ENCODE measurements at regions not wholly inside any gene's neighbourhood (a gene's known extent, or its start where the extent isn't known, plus 50 kb on each side); places are given as distances from the start of the nearest gene placed in this dataset.

DNA sequence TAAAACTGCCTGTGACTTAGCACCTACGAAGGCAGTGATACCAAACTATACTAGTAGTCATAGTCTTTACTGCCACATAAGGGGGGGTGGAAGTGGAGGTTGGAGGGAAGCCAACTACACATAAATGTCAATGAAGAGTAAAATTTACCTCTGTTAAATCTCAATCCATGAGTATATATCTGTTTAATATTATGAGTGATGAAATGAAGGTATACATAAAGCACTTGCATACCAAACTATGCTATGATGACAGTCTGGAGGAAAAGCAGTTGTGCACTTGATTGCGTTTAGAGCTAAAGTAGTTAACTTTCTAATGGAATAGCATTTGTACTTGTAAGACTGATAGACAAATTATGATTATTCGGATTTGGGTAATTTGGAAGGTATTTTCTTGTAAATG, 129.2 kb upstream of the POU5F2 start:
- no peak for DNase-seq (ENCODE audit: extremely low read depth, low read depth)
- TF ChIP-seq, protein P1, sequence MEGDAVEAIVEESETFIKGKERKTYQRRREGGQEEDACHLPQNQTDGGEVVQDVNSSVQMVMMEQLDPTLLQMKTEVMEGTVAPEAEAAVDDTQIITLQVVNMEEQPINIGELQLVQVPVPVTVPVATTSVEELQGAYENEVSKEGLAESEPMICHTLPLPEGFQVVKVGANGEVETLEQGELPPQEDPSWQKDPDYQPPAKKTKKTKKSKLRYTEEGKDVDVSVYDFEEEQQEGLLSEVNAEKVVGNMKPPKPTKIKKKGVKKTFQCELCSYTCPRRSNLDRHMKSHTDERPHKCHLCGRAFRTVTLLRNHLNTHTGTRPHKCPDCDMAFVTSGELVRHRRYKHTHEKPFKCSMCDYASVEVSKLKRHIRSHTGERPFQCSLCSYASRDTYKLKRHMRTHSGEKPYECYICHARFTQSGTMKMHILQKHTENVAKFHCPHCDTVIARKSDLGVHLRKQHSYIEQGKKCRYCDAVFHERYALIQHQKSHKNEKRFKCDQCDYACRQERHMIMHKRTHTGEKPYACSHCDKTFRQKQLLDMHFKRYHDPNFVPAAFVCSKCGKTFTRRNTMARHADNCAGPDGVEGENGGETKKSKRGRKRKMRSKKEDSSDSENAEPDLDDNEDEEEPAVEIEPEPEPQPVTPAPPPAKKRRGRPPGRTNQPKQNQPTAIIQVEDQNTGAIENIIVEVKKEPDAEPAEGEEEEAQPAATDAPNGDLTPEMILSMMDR (IDR thresholded peaks at IDR 0.05; ENCODE audit: low read depth, low read length), result no peak

DNA sequence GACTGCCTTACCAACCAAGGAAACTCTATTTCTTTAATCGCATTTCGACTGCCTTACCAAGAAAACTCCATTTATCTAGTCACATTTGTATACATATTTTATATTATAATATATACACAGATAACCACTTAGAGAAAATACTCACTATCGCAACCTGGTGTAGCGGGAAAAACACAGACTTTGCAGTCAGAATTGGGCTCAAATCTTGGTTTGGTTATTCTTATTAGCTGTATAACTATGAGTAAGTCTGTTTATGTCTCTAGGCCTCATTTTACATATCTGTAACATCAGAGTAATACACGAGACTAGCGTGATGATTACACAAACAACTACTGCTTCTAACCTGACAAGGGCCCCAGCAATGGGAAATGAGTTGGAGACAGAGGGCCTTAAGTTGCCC, 127.5 kb upstream of the POU5F2 start:
- no peak for DNase-seq (ENCODE audit: extremely low read depth, low read depth)
- TF ChIP-seq, protein P1 (IDR thresholded peaks at IDR 0.05; ENCODE audit: low read depth, low read length), result no peak

DNA sequence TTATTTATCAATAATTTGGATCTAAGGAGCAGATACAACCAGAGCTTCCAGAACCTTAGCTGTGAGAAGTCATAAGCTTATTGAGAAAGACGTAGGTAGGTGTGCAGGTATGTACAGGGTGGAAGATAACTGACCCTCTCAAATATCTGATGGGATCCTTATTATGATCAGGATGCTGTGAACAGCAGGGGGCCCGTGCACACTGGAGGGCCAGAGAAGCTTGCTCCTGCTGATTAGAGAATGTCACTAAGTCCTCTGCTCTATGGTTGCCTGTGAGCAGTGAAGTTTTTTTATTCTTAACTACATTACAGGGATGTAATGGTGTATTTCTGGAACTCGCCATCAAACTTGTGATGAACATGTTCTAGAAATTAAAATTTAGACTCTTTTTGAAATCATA, 108.9 kb upstream of the POU5F2 start:
- DNase-seq (ENCODE audit: extremely low read depth, low read depth), result no peak
- TF ChIP-seq, protein P1 (IDR thresholded peaks at IDR 0.05; ENCODE audit: low read depth, low read length), result no peak

DNA sequence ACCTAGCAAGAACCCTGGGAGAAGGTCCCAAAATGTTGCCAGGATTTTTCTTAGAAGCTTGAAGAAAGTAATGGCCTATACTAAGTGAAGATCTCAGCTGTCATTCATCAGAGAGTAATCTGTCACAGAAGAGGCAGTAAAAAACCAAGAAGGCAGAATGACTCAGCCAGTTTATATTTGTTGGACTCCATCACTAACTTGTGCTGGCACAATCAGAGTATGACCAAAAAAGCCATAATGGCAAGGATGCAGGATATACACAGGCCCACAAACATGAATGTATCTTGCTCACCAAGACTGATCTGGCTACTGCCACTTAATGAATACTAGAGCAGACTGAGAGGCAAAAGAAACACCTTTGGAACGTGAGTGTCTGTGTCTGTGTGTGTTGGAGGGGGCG, 104.0 kb upstream of the POU5F2 start:
- DNase-seq (ENCODE audit: extremely low read depth, low read depth), result no peak
- TF ChIP-seq, protein P1 (IDR thresholded peaks at IDR 0.05; ENCODE audit: low read depth, low read length), result no peak

DNA sequence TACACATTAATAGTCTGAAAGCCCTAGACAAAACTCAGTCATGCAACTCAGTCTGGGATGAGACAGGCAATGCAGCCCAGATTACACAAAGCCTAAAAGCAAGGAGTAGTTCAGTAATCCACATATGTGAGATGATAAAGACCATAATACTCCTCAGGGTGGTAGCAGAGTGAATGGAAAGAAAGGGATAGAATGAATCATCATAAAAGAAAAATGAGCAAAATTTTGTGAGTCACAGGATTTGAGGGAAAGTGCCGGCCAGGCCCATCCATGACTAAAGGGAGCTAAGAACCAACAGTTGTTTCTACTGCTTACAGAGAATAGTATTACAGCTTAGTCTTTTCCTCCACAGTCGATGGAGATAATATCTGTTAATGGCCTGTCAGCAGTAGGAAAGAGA, 90.0 kb upstream of the POU5F2 start:
- peak; percentile 44 for DNase-seq (ENCODE audit: extremely low read depth, low read depth)

DNA sequence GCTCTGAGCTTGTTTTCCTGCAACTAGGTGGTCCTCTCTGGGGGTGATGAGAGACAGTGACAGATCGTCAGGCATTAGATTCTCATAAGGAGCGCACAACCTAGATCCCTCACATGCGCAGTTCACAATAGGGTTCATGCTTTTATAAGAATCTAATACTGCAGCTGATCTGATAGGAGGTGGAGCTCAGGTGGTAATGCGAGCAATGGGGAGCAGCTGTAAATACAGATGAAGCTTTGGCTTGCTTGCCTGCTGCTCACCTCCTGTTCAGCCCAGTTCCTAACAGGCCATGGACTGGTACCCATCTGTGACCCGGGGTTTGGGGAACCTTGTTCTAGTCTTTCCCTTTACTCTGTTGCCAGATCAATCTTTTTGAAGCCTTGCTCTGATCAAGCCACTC, 89.5 kb upstream of the POU5F2 start:
- TF ChIP-seq, protein P1 (IDR thresholded peaks at IDR 0.05; ENCODE audit: low read depth, low read length), result no peak

More for the DNA sequence above, 90.0 kb upstream of the POU5F2 start:
- TF ChIP-seq, protein P1 (IDR thresholded peaks at IDR 0.05; ENCODE audit: low read depth, low read length), result peak; percentile 4; the same call in 1 of the 2 replicates

DNA sequence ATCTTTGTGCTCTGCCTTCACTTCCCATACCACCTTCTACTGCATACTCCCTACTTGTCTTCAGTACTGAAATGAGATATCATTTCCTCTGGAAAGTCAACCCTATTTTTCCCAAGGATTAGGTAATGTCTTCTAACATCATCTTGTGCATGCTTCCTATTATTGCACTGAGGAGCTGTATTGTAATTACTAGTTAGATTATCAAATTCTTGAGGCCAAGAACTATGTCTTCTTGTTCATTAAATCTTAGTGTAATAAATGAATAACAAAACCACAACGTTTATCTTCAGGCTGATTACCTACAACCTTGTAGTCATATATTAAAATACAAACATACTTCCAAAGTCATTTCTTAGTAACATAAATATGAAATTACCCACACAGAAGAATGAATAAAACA, 87.9 kb upstream of the POU5F2 start:
- TF ChIP-seq, protein P1 (IDR thresholded peaks at IDR 0.05; ENCODE audit: low read depth, low read length), result no peak
- DNase-seq (ENCODE audit: extremely low read depth, low read depth), result no peak

More for the DNA sequence above, 89.5 kb upstream of the POU5F2 start:
- DNase-seq (ENCODE audit: extremely low read depth, low read depth), result no peak

Measured in AG09319 (cell line).